ENCODE measurements at regions not wholly inside any gene's neighbourhood (a gene's known extent, or its start where the extent isn't known, plus 50 kb on each side); places are given as distances from the start of the nearest gene placed in this dataset.

- Histone ChIP-seq H3K4me3 (ENCODE audit: low read length, poor library complexity, severe bottlenecking) (no peak overlapping the region), H2AFZ (ENCODE audit: low read length) (no peak overlapping the region), H3K9me3 (ENCODE audit: insufficient read depth, low read depth, low read length) (no peaks in the 10 kb centered on the region), H3K36me3 (ENCODE audit: insufficient read depth, low read length) (no peaks in the 10 kb centered on the region), H3K4me1 (ENCODE audit: insufficient read depth, low read length, poor library complexity, severe bottlenecking) (no peaks in the 10 kb centered on the region), H3K9ac (ENCODE audit: low read depth, low read length, poor library complexity, severe bottlenecking) (no peak overlapping the region), H3K79me2 (ENCODE audit: insufficient read depth, low read length) (no peaks in the 10 kb centered on the region), H3K9me2 (replicated peaks; ENCODE audit: low read depth, low read length) (no peaks in the 10 kb centered on the region), H3K4me2 (ENCODE audit: low read depth, low read length, poor library complexity, severe bottlenecking) (no peak overlapping the region), H3F3A (ENCODE audit: low read depth) (no peaks in the 10 kb centered on the region), H3K27me3 (ENCODE audit: insufficient read depth, low read length, poor library complexity, severe bottlenecking) (no peaks in the 10 kb centered on the region), H4K20me1 (ENCODE audit: insufficient read depth, low read length, poor library complexity, severe bottlenecking) (no peaks in the 10 kb centered on the region)
- TF ChIP-seq, protein P1, sequence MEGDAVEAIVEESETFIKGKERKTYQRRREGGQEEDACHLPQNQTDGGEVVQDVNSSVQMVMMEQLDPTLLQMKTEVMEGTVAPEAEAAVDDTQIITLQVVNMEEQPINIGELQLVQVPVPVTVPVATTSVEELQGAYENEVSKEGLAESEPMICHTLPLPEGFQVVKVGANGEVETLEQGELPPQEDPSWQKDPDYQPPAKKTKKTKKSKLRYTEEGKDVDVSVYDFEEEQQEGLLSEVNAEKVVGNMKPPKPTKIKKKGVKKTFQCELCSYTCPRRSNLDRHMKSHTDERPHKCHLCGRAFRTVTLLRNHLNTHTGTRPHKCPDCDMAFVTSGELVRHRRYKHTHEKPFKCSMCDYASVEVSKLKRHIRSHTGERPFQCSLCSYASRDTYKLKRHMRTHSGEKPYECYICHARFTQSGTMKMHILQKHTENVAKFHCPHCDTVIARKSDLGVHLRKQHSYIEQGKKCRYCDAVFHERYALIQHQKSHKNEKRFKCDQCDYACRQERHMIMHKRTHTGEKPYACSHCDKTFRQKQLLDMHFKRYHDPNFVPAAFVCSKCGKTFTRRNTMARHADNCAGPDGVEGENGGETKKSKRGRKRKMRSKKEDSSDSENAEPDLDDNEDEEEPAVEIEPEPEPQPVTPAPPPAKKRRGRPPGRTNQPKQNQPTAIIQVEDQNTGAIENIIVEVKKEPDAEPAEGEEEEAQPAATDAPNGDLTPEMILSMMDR (conservative IDR thresholded peaks at IDR 0.05; ENCODE audit: low read length): no peak
- no peak for TF ChIP-seq EZH2phosphoT487 (IDR thresholded peaks at IDR 0.05; ENCODE audit: borderline replicate concordance)
Observed at GRCh38 chr13:84528408-84529070, 646.3 kb upstream of the SLITRK1 start.

GRCh38 chr13:84525865-84526264, 643.6 kb upstream of the SLITRK1 start:
- H3K4me2 ChIP-seq (ENCODE audit: low read depth, low read length, poor library complexity, severe bottlenecking): no peak overlapping the region

DNA sequence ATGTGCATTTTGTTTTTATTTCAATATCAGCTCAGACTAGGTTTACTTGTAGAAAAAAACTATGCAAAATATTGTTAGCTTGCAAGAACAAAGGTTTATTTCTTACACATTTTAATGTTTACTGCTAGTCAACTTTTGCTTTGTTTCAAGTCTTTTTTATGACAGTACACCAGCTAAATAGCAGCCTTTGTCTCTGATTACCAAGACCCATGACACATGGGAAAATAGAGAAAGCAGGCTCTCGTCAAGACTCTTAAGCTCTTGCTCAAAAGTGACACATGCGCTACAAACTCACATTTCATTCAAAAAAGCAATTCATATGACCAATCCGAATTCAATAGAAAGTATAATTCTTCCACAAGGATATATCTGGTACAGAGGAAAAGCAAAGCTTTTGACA, 642.3 kb upstream of the SLITRK1 start:
- Histone ChIP-seq H3K4me1 (ENCODE audit: insufficient read depth, low read length, poor library complexity, severe bottlenecking) (no peaks in the 10 kb centered on the region), H3K36me3 (ENCODE audit: insufficient read depth, low read length) (no peaks in the 10 kb centered on the region), H3F3A (ENCODE audit: low read depth) (no peaks in the 10 kb centered on the region), H2AFZ (ENCODE audit: low read length) (no peak overlapping the region), H3K4me3 (ENCODE audit: low read length, poor library complexity, severe bottlenecking) (no peak overlapping the region), H3K9ac (ENCODE audit: low read depth, low read length, poor library complexity, severe bottlenecking) (no peak overlapping the region), H3K9me3 (ENCODE audit: insufficient read depth, low read depth, low read length) (no peaks in the 10 kb centered on the region), H3K9me2 (replicated peaks; ENCODE audit: low read depth, low read length) (no peaks in the 10 kb centered on the region), H3K4me2 (ENCODE audit: low read depth, low read length, poor library complexity, severe bottlenecking) (no peak overlapping the region), H4K20me1 (ENCODE audit: insufficient read depth, low read length, poor library complexity, severe bottlenecking) (no peaks in the 10 kb centered on the region), H3K27me3 (ENCODE audit: insufficient read depth, low read length, poor library complexity, severe bottlenecking) (no peaks in the 10 kb centered on the region), H3K79me2 (ENCODE audit: insufficient read depth, low read length) (no peaks in the 10 kb centered on the region)
- TF ChIP-seq, protein P1 (conservative IDR thresholded peaks at IDR 0.05; ENCODE audit: low read length): no peak
- no peak for TF ChIP-seq EZH2phosphoT487 (IDR thresholded peaks at IDR 0.05; ENCODE audit: borderline replicate concordance)

More at GRCh38 chr13:84525865-84526264, 643.6 kb upstream of the SLITRK1 start:
- Histone ChIP-seq H3K36me3 (ENCODE audit: insufficient read depth, low read length) (no peaks in the 10 kb centered on the region), H3K27me3 (ENCODE audit: insufficient read depth, low read length, poor library complexity, severe bottlenecking) (no peaks in the 10 kb centered on the region), H2AFZ (ENCODE audit: low read length) (no peak overlapping the region), H3K9ac (ENCODE audit: low read depth, low read length, poor library complexity, severe bottlenecking) (no peak overlapping the region), H3K9me2 (replicated peaks; ENCODE audit: low read depth, low read length) (no peaks in the 10 kb centered on the region), H4K20me1 (ENCODE audit: insufficient read depth, low read length, poor library complexity, severe bottlenecking) (no peaks in the 10 kb centered on the region), H3K9me3 (ENCODE audit: insufficient read depth, low read depth, low read length) (no peaks in the 10 kb centered on the region), H3F3A (ENCODE audit: low read depth) (no peaks in the 10 kb centered on the region), H3K79me2 (ENCODE audit: insufficient read depth, low read length) (no peaks in the 10 kb centered on the region), H3K4me1 (ENCODE audit: insufficient read depth, low read length, poor library complexity, severe bottlenecking) (no peaks in the 10 kb centered on the region), H3K4me3 (ENCODE audit: low read length, poor library complexity, severe bottlenecking) (no peak overlapping the region)
- TF ChIP-seq, protein P1 (conservative IDR thresholded peaks at IDR 0.05; ENCODE audit: low read length): no peak
- TF ChIP-seq EZH2phosphoT487 (IDR thresholded peaks at IDR 0.05; ENCODE audit: borderline replicate concordance): no peak
